Esophagus squamous epithelium (tissue), 4 donors: ENCODE measurements at regions not wholly inside any gene's neighbourhood (a gene's known extent, or its start where the extent isn't known, plus 50 kb on each side); places are given as distances from the start of the nearest gene placed in this dataset.

Experiments
- CTCF ChIP-seq, 6 experiments: fragments of 450-650 bp in 4 of 6; fragments of 200-600 bp in 2 of 6; sonication (generic) in 2 of 6; IDR thresholded peaks; one replicate each; pipeline ENCODE4 v1.5.1; 2016 to 2019; ENCODE audit warnings: antibody characterized with exemption in 6 of 6, mild to moderate bottlenecking in 4 of 6, moderate library complexity in 4 of 6
- POLR2A ChIP-seq, 4 donors: fragments of 450-650 bp; IDR thresholded peaks; one replicate each; pipeline ENCODE4 v1.6.1; 2017; ENCODE audit warnings: antibody characterized with exemption in 4 of 4, mild to moderate bottlenecking in 4 of 4, moderate library complexity in 3 of 4

- TF ChIP-seq CTCF (IDR thresholded peaks at IDR 0.05): no peak
- TF ChIP-seq POLR2A (IDR thresholded peaks at IDR 0.05): no peak
Observed at GRCh38 chr5:93930098-93930497, 188.7 kb upstream of the POU5F2 start.
